Ectodermal cell (in vitro differentiated cells): ENCODE measurements at regions not wholly inside any gene's neighbourhood (a gene's known extent, or its start where the extent isn't known, plus 50 kb on each side); places are given as distances from the start of the nearest gene placed in this dataset.
"Not testable (repeated sequence)": the region's sequence is repeated elsewhere in the genome, so short reads cannot be mapped to it uniquely, and the experiment has no call there.

Experiments used
- H3K27ac ChIP-seq: 2 replicates; pipeline ENCODE4 v1.7.0; 2013; ENCODE audit warnings: mild to moderate bottlenecking, low read depth, low read length; ENCODE audit not compliant: insufficient read depth, poor library complexity, severe bottlenecking
- H3K27me3 ChIP-seq: 2 replicates; pipeline ENCODE4 v1.7.0; 2013; ENCODE audit warnings: mild to moderate bottlenecking, low read length; ENCODE audit not compliant: insufficient read depth, control insufficient read depth, poor library complexity, severe bottlenecking
- H3K36me3 ChIP-seq: one replicate; pipeline ENCODE4 v1.7.0; 2013; ENCODE audit warnings: low read length; ENCODE audit not compliant: control insufficient read depth, insufficient read depth
- H3K4me1 ChIP-seq: one replicate; pipeline ENCODE4 v1.7.0; 2013; ENCODE audit warnings: low read length; ENCODE audit not compliant: control insufficient read depth, insufficient read depth
- H3K4me3 ChIP-seq: 2 replicates; pipeline ENCODE4 v1.7.0; 2013; ENCODE audit warnings: low read depth, low read length, control low read depth; ENCODE audit not compliant: insufficient read depth
- H3K9me3 ChIP-seq: 2 replicates; pipeline ENCODE4 v1.7.0; 2013; ENCODE audit warnings: mild to moderate bottlenecking, low read length, moderate library complexity; ENCODE audit not compliant: control insufficient read depth
- WGBS, 2 experiments: methylation state at CpG; one replicate each; pipeline ENCODE4 v1.1.7; 2013; ENCODE audit warnings: missing lambda C conversion rate in 2 of 2; 5-methylcytosine and 5-hydroxymethylcytosine counted together

DNA sequence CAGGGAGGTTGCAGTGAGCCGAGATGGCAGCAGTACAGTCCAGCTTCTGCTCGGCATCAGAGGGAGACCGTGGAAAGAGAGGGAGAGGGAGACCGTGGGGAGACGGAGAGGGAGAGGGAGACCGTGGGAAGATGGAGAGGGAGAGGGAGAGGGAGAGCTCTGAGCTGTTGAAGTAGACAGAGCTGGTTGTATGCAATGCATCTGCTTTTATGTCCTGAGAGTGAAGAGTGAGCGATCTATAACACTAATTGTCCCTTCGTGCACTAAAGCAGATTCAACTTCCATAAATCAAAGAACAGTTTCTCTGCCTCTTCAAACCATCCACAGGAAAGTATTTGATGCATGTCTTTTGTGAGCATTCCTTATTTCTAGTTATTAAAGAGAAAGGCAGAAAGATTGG is 300.6 kb downstream of the FLRT2 start:
- not testable (repeated sequence) for H3K4me3 ChIP-seq, H3K4me1 ChIP-seq, H3K36me3 ChIP-seq, H3K9me3 ChIP-seq, H3K27me3 ChIP-seq, H3K27ac ChIP-seq
- WGBS, 2 experiments, result 90 to 93% methylated on average over 8 of the region's 8 CpGs

DNA sequence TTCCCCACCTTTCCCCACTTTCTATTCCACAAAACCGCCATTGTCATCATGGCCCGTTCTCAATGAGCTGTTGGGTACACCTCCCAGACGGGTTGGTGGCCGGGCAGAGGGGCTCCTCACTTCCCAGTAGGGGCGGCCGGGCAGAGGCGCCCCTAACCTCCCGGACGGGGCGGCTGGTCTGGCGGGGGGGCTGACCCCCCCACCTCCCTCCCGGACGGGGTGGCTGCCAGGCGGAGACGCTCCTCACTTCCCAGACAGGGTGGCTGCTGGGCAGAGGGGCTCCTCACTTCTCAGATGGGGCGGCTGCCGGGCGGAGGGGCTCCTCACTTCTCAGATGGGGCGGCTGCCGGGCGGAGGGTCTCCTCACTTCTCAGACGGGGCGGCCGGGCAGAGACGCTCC is 299.7 kb downstream of the FLRT2 start:
- WGBS, 2 experiments, result 95 to 96% methylated on average over 20 to 21 of the region's 25 CpGs
- not testable (repeated sequence) for H3K27me3 ChIP-seq, H3K4me1 ChIP-seq, H3K4me3 ChIP-seq, H3K9me3 ChIP-seq, H3K27ac ChIP-seq, H3K36me3 ChIP-seq

GRCh38 chr14:85824526-85824925 is 294.6 kb downstream of the FLRT2 start:
- Histone ChIP-seq H3K27me3 (no peaks in the 10 kb centered on the region), H3K27ac (no peak overlapping the region), H3K36me3 (no peaks in the 10 kb centered on the region), H3K9me3 (no peaks in the 10 kb centered on the region), H3K4me3 (no peak overlapping the region), H3K4me1 (no peaks in the 10 kb centered on the region)
- 76 to 95% methylated on average over 1 of the region's 1 CpG for WGBS, 2 experiments

DNA sequence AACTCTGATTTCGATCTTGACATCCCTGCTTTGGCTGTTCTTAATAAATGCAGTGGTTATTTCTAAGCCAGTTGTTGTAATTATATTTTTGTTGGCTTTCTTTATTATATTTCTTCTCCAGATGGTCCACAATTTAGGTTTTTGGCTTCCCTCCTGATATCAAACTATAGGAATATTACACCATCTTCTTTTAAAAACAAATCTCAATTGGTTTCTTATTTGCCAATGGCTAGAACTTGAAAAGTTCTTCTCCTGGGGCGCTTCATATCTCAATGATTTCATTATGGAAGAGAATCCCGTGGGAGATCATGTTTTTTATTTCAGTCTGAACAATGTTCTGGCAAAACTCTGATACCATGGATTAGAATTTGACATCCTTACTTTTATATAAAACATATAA is 292.3 kb downstream of the FLRT2 start:
- no peaks in the 10 kb centered on the region for H3K4me1 ChIP-seq
- no peaks in the 10 kb centered on the region for H3K9me3 ChIP-seq
- no peak overlapping the region for H3K27ac ChIP-seq
- H3K36me3 ChIP-seq, result no peaks in the 10 kb centered on the region
- H3K27me3 ChIP-seq, result no peaks in the 10 kb centered on the region
- WGBS, 2 experiments, result 92 to 99% methylated on average over 3 of the region's 3 CpGs
- no peak overlapping the region for H3K4me3 ChIP-seq

DNA sequence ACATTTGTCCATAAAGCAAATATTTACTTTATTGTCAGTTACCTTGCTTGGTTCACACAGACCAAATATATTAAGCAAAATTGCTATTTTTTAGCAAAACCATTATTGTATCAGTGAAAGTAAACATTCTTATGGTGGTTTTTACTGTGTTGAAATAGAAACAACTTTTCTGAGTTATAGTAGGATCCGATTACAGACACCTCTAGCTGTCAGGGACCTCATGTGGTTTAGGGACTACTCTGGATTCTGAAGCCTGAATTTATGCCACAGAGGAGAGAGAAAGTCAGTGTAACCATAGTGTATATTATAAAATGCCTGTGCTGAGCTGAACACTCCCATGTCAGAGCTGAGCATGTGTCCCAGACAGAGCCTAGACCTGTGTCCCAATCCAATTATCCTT is 287.5 kb downstream of the FLRT2 start:
- WGBS, 2 experiments, result 91 to 93% methylated on average over 1 of the region's 1 CpG
- Histone ChIP-seq H3K27me3 (no peaks in the 10 kb centered on the region), H3K4me3 (no peak overlapping the region), H3K36me3 (no peaks in the 10 kb centered on the region), H3K4me1 (no peaks in the 10 kb centered on the region), H3K9me3 (no peaks in the 10 kb centered on the region), H3K27ac (no peak overlapping the region)

GRCh38 chr14:85813040-85813439 is 283.1 kb downstream of the FLRT2 start:
- 89 to 100% methylated on average over 1 to 2 of the region's 2 CpGs for WGBS, 2 experiments
- Histone ChIP-seq H3K4me3 (no peak overlapping the region), H3K27ac (no peak overlapping the region)

DNA sequence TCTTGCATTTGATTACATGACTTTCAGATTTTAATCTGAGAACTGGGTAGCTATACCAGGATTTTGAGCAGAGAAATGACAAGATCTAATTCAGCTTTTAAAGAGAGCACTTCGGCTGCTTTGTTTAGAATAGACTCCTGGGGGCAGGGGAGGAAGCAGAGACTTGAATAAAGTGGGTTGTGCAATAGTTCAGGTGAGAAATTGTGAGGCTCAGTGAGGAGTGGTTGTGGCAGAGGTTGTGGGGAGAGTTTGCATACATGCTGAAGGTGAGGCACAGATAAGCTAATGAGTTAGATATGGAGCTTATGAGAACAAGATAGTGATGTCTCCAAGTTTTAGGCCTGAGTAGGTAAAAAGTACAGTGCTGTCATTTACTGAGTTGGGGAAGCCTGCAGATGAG is 281.4 kb downstream of the FLRT2 start:
- no peaks in the 10 kb centered on the region for H3K9me3 ChIP-seq
- H3K36me3 ChIP-seq, result no peaks in the 10 kb centered on the region
- no peaks in the 10 kb centered on the region for H3K4me1 ChIP-seq
- 62 to 73% methylated on average over 1 of the region's 1 CpG for WGBS, 2 experiments
- no peak overlapping the region for H3K4me3 ChIP-seq
- no peaks in the 10 kb centered on the region for H3K27me3 ChIP-seq
- no peak overlapping the region for H3K27ac ChIP-seq

More at GRCh38 chr14:85813040-85813439, 283.1 kb downstream of the FLRT2 start:
- H3K36me3 ChIP-seq, result no peaks in the 10 kb centered on the region
- H3K27me3 ChIP-seq, result no peaks in the 10 kb centered on the region
- no peaks in the 10 kb centered on the region for H3K4me1 ChIP-seq
- H3K9me3 ChIP-seq, result no peaks in the 10 kb centered on the region

DNA sequence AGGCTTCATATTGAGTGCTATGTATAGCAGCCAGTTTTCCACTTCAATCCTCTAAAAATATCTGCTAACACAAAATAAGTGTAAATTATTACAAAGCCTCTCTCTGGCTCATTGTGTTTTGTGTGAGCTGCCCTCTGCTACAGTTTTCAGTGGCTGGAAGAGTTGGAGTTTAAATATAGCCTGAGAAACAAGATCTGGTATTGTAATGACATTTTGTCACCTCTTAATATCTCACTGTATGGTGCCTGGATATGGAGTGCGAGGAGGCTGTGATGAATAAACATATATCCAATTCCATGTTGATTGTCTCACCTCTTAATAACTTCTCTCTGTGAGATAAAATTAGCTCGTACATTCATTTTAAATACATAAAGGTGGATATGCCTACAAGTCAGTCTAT is 269.7 kb downstream of the FLRT2 start:
- no peaks in the 10 kb centered on the region for H3K36me3 ChIP-seq
- no peak overlapping the region for H3K27ac ChIP-seq
- H3K27me3 ChIP-seq, result no peaks in the 10 kb centered on the region
- no peak overlapping the region for H3K4me3 ChIP-seq
- H3K4me1 ChIP-seq, result no peaks in the 10 kb centered on the region
- WGBS, 2 experiments, result no CpG with 5 or more reads among the region's 2 CpGs
- no peaks in the 10 kb centered on the region for H3K9me3 ChIP-seq

DNA sequence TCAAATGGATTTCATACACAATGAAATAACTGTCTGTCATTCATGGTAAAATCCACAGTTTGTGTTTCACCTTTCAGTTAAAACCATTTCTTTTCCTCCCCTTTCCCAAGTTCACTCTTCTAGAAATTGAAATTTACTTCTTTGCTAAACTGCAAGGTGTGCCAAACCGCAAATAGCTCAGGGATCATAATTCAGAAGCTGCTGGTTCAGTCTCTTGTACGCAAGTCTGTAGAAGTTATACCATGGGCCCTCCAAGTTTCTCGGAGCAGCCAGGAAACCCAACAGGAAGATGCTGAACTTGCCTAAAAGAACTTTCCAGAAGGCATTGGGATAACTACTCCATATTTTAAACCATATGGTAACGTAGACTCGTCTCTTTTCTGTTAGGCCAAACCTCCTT is 268.9 kb downstream of the FLRT2 start:
- Histone ChIP-seq H3K27me3 (no peaks in the 10 kb centered on the region), H3K27ac (no peak overlapping the region), H3K36me3 (no peaks in the 10 kb centered on the region), H3K9me3 (no peaks in the 10 kb centered on the region), H3K4me3 (no peak overlapping the region), H3K4me1 (no peaks in the 10 kb centered on the region)
- 85 to 87% methylated on average over 5 of the region's 5 CpGs for WGBS, 2 experiments

- WGBS, 2 experiments, result 86 to 94% methylated on average over 1 of the region's 1 CpG
These were observed 263.6 kb downstream of the FLRT2 start for GRCh38 chr14:85793533-85793932.

GRCh38 chr14:85789506-85789905 is 259.6 kb downstream of the FLRT2 start:
- no peaks in the 10 kb centered on the region for H3K9me3 ChIP-seq
- H3K27me3 ChIP-seq, result no peaks in the 10 kb centered on the region
- no peaks in the 10 kb centered on the region for H3K4me1 ChIP-seq
- 90 to 91% methylated on average over 2 of the region's 2 CpGs for WGBS, 2 experiments
- H3K4me3 ChIP-seq, result no peak overlapping the region
- H3K27ac ChIP-seq, result no peak overlapping the region
- no peaks in the 10 kb centered on the region for H3K36me3 ChIP-seq

More at GRCh38 chr14:85793533-85793932, 263.6 kb downstream of the FLRT2 start:
- H3K27ac ChIP-seq, result no peak overlapping the region
- no peaks in the 10 kb centered on the region for H3K4me1 ChIP-seq
- no peaks in the 10 kb centered on the region for H3K27me3 ChIP-seq
- H3K36me3 ChIP-seq, result no peaks in the 10 kb centered on the region
- H3K4me3 ChIP-seq, result no peak overlapping the region
- no peaks in the 10 kb centered on the region for H3K9me3 ChIP-seq
